ENCODE measurements at regions not wholly inside any gene's neighbourhood (a gene's known extent, or its start where the extent isn't known, plus 50 kb on each side); places are given as distances from the start of the nearest gene placed in this dataset.

- no peak for ATAC-seq
- Mint-ChIP-seq H3K27me3 (ENCODE audit: low read depth) (no peaks in the 10 kb centered on the region), H3K4me3 (no peak overlapping the region), H3K4me1 (peaks cover 8% of the 10 kb centered on the region; the same call in 1 of the 2 replicates), H3K9me3 (no peaks in the 10 kb centered on the region), H3K36me3 (no peaks in the 10 kb centered on the region), H3K27ac (no peak overlapping the region)
- ChIA-PET POLR2A (interaction anchor here (0.7 kb wide), 1 partner anchor 333 kb away, joined by 3 read pairs; no protein-coding TSS in a partner anchor), CTCF (no interaction called here)
- TF ChIP-seq ZNF281 (CRISPR knock-in tag; IDR thresholded peaks at IDR 0.05) (no peak), TCF7 (CRISPR knock-in tag; IDR thresholded peaks at IDR 0.05; ENCODE audit: low read depth) (no peak), MYBL2 (CRISPR knock-in tag; IDR thresholded peaks at IDR 0.05) (no peak), FOXJ3 (CRISPR knock-in tag; IDR thresholded peaks at IDR 0.05; ENCODE audit: borderline replicate concordance) (no peak), E2F1 (CRISPR knock-in tag; IDR thresholded peaks at IDR 0.05) (no peak), CREM (CRISPR knock-in tag; IDR thresholded peaks at IDR 0.05) (no peak), JUN (CRISPR knock-in tag; IDR thresholded peaks at IDR 0.05) (no peak), KAT7 (CRISPR knock-in tag; IDR thresholded peaks at IDR 0.05; ENCODE audit: borderline replicate concordance) (no peak)
- no peak for DNase-seq (ENCODE audit: low spot score)
These were observed 55.6 kb upstream of the RBM47 start for GRCh38 chr4:40685300-40685699.

- peaks cover 11% of the 10 kb centered on the region; the same call in 1 of the 2 replicates for H3K4me1 Mint-ChIP-seq
- POLR2A ChIA-PET: no interaction called here
- CTCF ChIA-PET: interaction anchor here (0.7 kb wide), 1 partner anchor 19 kb away, joined by 3 read pairs; no protein-coding TSS in a partner anchor
- ATAC-seq (no peak), DNase-seq (ENCODE audit: low spot score) (no peak)
- no peaks in the 10 kb centered on the region for H3K27me3 Mint-ChIP-seq (ENCODE audit: low read depth)
- H3K27ac Mint-ChIP-seq: no peak overlapping the region
- H3K4me3 Mint-ChIP-seq: no peak overlapping the region
- H3K9me3 Mint-ChIP-seq: no peaks in the 10 kb centered on the region
- no peak for TF ChIP-seq HMGXB4 (CRISPR knock-in tag; IDR thresholded peaks at IDR 0.05)
- no peak for TF ChIP-seq SOX15 (CRISPR knock-in tag; IDR thresholded peaks at IDR 0.05)
- no peak for TF ChIP-seq GRHL2 (CRISPR knock-in tag; IDR thresholded peaks at IDR 0.05; ENCODE audit: insufficient replicate concordance, severe bottlenecking)
- no peak for TF ChIP-seq MAX (CRISPR knock-in tag; IDR thresholded peaks at IDR 0.05)
- no peak for TF ChIP-seq ZNF263 (CRISPR knock-in tag; IDR thresholded peaks at IDR 0.05; ENCODE audit: low read depth)
- TF ChIP-seq TP53 (CRISPR knock-in tag; IDR thresholded peaks at IDR 0.05): no peak
- H3K36me3 Mint-ChIP-seq: 0 out of 2 replicates have a peak, but pooled peaks cover 2% of the 10 kb centered on the region
These were observed 56.6 kb upstream of the RBM47 start for GRCh38 chr4:40686081-40686913.

GRCh38 chr4:40687676-40688389, 58.2 kb upstream of the RBM47 start:
- ChIA-PET POLR2A (no interaction called here), CTCF (no interaction called here)
- DNase-seq (ENCODE audit: low spot score): no peak
- ATAC-seq: no peak
- H3K9me3 Mint-ChIP-seq: peaks cover 10% of the 10 kb centered on the region
- no peak overlapping the region for H3K27ac Mint-ChIP-seq
- H3K36me3 Mint-ChIP-seq: peaks cover 9% of the 10 kb centered on the region; the same call in 1 of the 2 replicates
- H3K4me3 Mint-ChIP-seq: no peak overlapping the region
- H3K27me3 Mint-ChIP-seq (ENCODE audit: low read depth): no peaks in the 10 kb centered on the region
- peaks cover 6% of the 10 kb centered on the region; the same call in 1 of the 2 replicates for H3K4me1 Mint-ChIP-seq
- TF ChIP-seq CREB1 (CRISPR knock-in tag; IDR thresholded peaks at IDR 0.05) (no peak), MXD4 (CRISPR knock-in tag; IDR thresholded peaks at IDR 0.05; ENCODE audit: borderline replicate concordance) (no peak), IRF1 (CRISPR knock-in tag; IDR thresholded peaks at IDR 0.05) (no peak), ZSCAN18 (CRISPR knock-in tag; IDR thresholded peaks at IDR 0.05) (no peak), RELA (CRISPR knock-in tag; IDR thresholded peaks at IDR 0.05; ENCODE audit: borderline replicate concordance) (no peak), GABPB1 (CRISPR knock-in tag; IDR thresholded peaks at IDR 0.05) (no peak), NFYB (CRISPR knock-in tag; conservative IDR thresholded peaks at IDR 0.05; ENCODE audit: low read depth) (no peak), ZNF138 (CRISPR knock-in tag; conservative IDR thresholded peaks at IDR 0.05) (no peak), ZMAT4 (CRISPR knock-in tag; IDR thresholded peaks at IDR 0.05) (no peak)

Data from WTC11 (cell line).